ENCODE measurements at regions not wholly inside any gene's neighbourhood (a gene's known extent, or its start where the extent isn't known, plus 50 kb on each side); places are given as distances from the start of the nearest gene placed in this dataset.

DNA sequence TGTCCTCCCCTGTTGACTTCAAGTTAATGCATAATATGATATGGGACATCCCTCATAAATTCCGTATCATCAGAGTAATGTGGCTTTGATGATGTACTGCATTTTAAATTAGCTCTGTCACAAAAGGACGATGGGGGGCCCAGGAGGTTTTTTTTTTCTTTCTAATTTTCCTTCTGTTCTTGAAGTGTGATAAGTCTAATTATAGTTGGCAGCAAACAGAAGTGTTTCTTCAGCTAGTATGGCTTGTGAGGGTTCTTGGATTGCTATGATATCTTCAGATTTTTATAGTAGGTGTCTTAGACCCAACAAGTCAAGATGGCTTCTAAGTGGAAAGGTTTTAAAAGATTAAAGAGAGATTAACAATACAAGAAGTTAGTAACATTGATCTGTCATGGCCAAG is 796.2 kb upstream of the RBFOX1 start:
- H3K27me3 ChIP-seq = no peaks in the 10 kb centered on the region
- no peak overlapping the region for H3K27ac ChIP-seq
- 38 to 50% methylated on average over 2 of the region's 2 CpGs for WGBS, 2 donors
- no peaks in the 10 kb centered on the region for H3K36me3 ChIP-seq (replicated peaks in 1 of 2; ENCODE audit: insufficient read depth in 1 of 2, low read depth in 2 of 2)
- DNase-seq = no peak
- H3K9me3 ChIP-seq = no peaks in the 10 kb centered on the region
- TF ChIP-seq, protein P1, sequence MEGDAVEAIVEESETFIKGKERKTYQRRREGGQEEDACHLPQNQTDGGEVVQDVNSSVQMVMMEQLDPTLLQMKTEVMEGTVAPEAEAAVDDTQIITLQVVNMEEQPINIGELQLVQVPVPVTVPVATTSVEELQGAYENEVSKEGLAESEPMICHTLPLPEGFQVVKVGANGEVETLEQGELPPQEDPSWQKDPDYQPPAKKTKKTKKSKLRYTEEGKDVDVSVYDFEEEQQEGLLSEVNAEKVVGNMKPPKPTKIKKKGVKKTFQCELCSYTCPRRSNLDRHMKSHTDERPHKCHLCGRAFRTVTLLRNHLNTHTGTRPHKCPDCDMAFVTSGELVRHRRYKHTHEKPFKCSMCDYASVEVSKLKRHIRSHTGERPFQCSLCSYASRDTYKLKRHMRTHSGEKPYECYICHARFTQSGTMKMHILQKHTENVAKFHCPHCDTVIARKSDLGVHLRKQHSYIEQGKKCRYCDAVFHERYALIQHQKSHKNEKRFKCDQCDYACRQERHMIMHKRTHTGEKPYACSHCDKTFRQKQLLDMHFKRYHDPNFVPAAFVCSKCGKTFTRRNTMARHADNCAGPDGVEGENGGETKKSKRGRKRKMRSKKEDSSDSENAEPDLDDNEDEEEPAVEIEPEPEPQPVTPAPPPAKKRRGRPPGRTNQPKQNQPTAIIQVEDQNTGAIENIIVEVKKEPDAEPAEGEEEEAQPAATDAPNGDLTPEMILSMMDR (IDR thresholded peaks at IDR 0.05) = no peak
- TF ChIP-seq POLR2A (IDR thresholded peaks at IDR 0.05) = no peak
- H3K4me3 ChIP-seq = no peak overlapping the region
- no peak for ATAC-seq
- intact Hi-C loops (cut with DNase I) = no loop called here
- no peaks in the 10 kb centered on the region for H3K4me1 ChIP-seq

DNA sequence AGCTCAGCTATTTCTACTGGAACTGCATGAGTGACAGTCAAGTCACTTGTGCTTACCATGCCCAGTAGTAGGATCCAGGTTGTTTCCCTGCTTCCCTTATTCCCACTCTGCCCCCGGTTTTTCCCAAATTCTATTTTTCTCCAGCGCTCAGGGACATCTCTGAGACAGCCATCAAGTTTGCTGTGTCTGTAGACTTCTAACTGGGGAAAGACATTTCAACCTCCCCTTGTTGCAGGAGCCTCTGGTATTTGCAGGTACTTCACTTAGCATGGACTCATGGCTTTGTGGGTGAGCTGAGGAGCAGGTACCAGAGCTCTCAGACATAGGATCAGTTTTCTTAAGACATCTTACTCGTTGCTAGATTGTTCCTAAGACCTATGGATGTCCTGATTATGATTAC is 801.6 kb upstream of the RBFOX1 start:
- Histone ChIP-seq H3K9me3 (no peaks in the 10 kb centered on the region), H3K4me1 (no peaks in the 10 kb centered on the region), H3K4me3 (no peak overlapping the region), H3K27me3 (no peaks in the 10 kb centered on the region), H3K27ac (no peak overlapping the region), H3K36me3 (replicated peaks in 1 of 2; ENCODE audit: insufficient read depth in 1 of 2, low read depth in 2 of 2) (no peaks in the 10 kb centered on the region)
- no peak for TF ChIP-seq POLR2A (IDR thresholded peaks at IDR 0.05)
- TF ChIP-seq, protein P1 (IDR thresholded peaks at IDR 0.05) = no peak
- intact Hi-C loops (cut with DNase I) = no loop called here
- DNase-seq = no peak
- ATAC-seq = no peak
- 56 to 57% methylated on average over 3 of the region's 3 CpGs for WGBS, 2 donors

DNA sequence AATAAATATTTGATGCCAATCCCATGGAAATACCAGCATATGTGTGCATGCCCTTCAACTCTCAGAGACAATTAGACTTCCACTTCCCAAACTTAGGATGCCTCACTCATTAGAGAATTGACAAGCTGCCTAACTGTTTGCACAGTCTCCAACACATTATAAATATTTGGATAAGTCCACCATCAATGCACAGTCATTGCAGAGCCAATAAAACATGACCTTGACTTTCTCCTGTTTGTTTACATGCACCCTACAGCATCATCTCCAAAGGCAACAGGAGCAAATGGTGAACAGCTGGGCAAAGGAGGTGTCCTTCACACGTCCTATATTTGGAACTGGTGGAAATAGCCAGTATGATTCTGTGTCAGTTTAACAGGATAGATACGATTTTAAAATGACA is 804.4 kb upstream of the RBFOX1 start:
- intact Hi-C loops (cut with DNase I) = no loop called here
- WGBS, 2 donors = 17 to 23% methylated on average over 2 of the region's 2 CpGs

DNA sequence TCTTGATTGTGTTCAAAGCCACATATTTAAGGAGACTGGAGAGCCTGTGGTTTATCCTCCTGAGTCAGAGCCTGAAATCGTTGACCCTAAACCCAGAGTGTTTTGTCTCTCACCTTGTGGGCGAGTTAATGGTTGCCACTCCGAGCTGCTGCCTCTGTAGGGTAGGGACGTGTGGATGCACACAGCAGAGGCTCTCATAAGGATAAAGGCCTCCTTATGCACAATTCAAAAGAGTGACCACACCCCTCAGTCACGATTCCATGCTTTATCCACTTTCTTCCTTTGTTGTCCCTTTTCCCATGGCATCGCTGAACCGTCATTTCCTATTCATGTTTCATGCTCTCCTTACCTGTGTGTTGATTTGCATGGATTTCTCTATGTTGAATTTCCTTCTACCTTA is 805.0 kb upstream of the RBFOX1 start:
- Histone ChIP-seq H3K36me3 (replicated peaks in 1 of 2; ENCODE audit: insufficient read depth in 1 of 2, low read depth in 2 of 2) (no peaks in the 10 kb centered on the region), H3K27me3 (no peaks in the 10 kb centered on the region), H3K4me3 (no peak overlapping the region), H3K4me1 (no peaks in the 10 kb centered on the region), H3K9me3 (no peaks in the 10 kb centered on the region), H3K27ac (no peak overlapping the region)
- DNase-seq = no peak
- no peak for ATAC-seq
- intact Hi-C loops (cut with DNase I) = no loop called here
- TF ChIP-seq, protein P1 (IDR thresholded peaks at IDR 0.05) = no peak
- no peak for TF ChIP-seq POLR2A (IDR thresholded peaks at IDR 0.05)
- WGBS, 2 donors = 62% methylated on average over 7 of the region's 7 CpGs

More for the DNA sequence above, 804.4 kb upstream of the RBFOX1 start:
- TF ChIP-seq, protein P1 (IDR thresholded peaks at IDR 0.05) = no peak
- TF ChIP-seq POLR2A (IDR thresholded peaks at IDR 0.05) = no peak
- H3K9me3 ChIP-seq = no peaks in the 10 kb centered on the region
- H3K27me3 ChIP-seq = no peaks in the 10 kb centered on the region
- no peak for ATAC-seq
- DNase-seq = no peak
- no peak overlapping the region for H3K27ac ChIP-seq
- H3K4me3 ChIP-seq = no peak overlapping the region
- no peaks in the 10 kb centered on the region for H3K4me1 ChIP-seq
- no peaks in the 10 kb centered on the region for H3K36me3 ChIP-seq (replicated peaks in 1 of 2; ENCODE audit: insufficient read depth in 1 of 2, low read depth in 2 of 2)

DNA sequence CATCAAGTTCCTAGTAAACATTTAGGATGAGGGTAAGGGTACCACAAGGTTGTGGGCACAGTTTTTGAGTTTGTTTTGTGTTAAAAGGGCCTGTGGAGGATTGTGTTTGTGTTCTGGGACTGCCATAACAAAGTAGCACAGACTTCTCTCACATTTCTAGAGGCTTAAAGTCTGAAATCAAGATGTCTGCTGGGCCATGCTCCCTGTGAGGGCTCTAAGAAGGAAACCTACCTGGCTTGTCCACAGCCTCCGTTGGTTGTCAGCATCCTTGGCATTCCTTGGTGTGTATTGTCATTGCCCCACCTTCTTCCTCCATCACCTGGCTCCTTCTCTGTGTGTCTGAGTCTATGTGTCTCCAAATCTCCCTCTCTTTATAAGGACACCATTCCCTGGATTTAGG is 808.1 kb upstream of the RBFOX1 start:
- Histone ChIP-seq H3K9me3 (no peaks in the 10 kb centered on the region), H3K27ac (no peak overlapping the region), H3K27me3 (no peaks in the 10 kb centered on the region), H3K36me3 (replicated peaks in 1 of 2; ENCODE audit: insufficient read depth in 1 of 2, low read depth in 2 of 2) (no peaks in the 10 kb centered on the region), H3K4me3 (no peak overlapping the region), H3K4me1 (peaks cover 7% of the 10 kb centered on the region)
- no peak for ATAC-seq
- no peak for DNase-seq
- intact Hi-C loops (cut with DNase I) = no loop called here
- WGBS, 2 donors = 38 to 44% methylated on average over 1 of the region's 1 CpG
- TF ChIP-seq POLR2A (IDR thresholded peaks at IDR 0.05) = no peak
- TF ChIP-seq, protein P1 (IDR thresholded peaks at IDR 0.05) = no peak
